Panc1 (cell line): ENCODE measurements at regions not wholly inside any gene's neighbourhood (a gene's known extent, or its start where the extent isn't known, plus 50 kb on each side); places are given as distances from the start of the nearest gene placed in this dataset.
A peak's percentile ranks its signal among the peaks of the same experiment; 100 is the strongest.

Source experiments
- ATAC-seq: fragments of 200-7000 bp; cut with Tn5 transposase; 2 replicates; pipeline ENCODE4 v1.9.1; 2020; ENCODE audit warnings: mild to moderate bottlenecking, moderate library complexity
- BruUV-seq: library from RNA; stranded (reverse); fragments of 400-500 nt; replicated peaks from 2 replicates; lab custom pipeline; 2021; lab: Mats Ljungman, UMichigan
- CTCF ChIA-PET: fragments of 300-600 bp; sonication (Branson Sonifier 250); formaldehyde crosslinking; loops from one replicate; lab custom pipeline; 2022; ENCODE audit warnings: antibody characterized with exemption; lab: Charles Lee
- POLR2A ChIA-PET: fragments of 300-600 bp; sonication (Branson Sonifier 250); formaldehyde crosslinking; loops from one replicate; lab custom pipeline; 2022; ENCODE audit warnings: antibody characterized with exemption; lab: Charles Lee
- DNase-seq: peaks from one replicate; pipeline ENCODE4 v3.0.0-alpha.2; 2010; ENCODE audit warnings: low read depth, low spot score
- H3K27ac ChIP-seq: 2 replicates; pipeline ENCODE4 v1.5.1; 2011; ENCODE audit warnings: mild to moderate bottlenecking, low read length, inconsistent platforms
- H3K27me3 ChIP-seq: fragments of 200-500 bp; sonication (Bioruptor generic); 2 replicates; pipeline ENCODE4 v1.6.0; 2014; ENCODE audit warnings: low read length, inconsistent platforms; ENCODE audit not compliant: control insufficient read depth, insufficient read depth
- H3K36me3 ChIP-seq: fragments of 200-500 bp; sonication (Bioruptor generic); 2 replicates; pipeline ENCODE4 v1.5.1; 2014; ENCODE audit warnings: inconsistent platforms, mild to moderate bottlenecking, low read length, moderate library complexity; ENCODE audit not compliant: control insufficient read depth, insufficient read depth
- H3K4me1 ChIP-seq: 2 replicates; pipeline ENCODE4 v1.5.1; 2011; ENCODE audit warnings: inconsistent platforms, mild to moderate bottlenecking, low read length, moderate library complexity; ENCODE audit not compliant: control insufficient read depth, insufficient read depth
- H3K4me3 ChIP-seq, 2 experiments: 2 replicates each; pipeline ENCODE4 v1.5.1; 2011 to 2012; ENCODE audit warnings: low read depth in 2 of 2, low read length in 2 of 2, mild to moderate bottlenecking in 2 of 2, inconsistent platforms in 1 of 2, moderate library complexity in 1 of 2
- H3K9me3 ChIP-seq: fragments of 200-500 bp; sonication (Bioruptor generic); 2 replicates; pipeline ENCODE4 v1.5.1; 2014; ENCODE audit warnings: low read depth, mild to moderate bottlenecking, inconsistent platforms, low read length, moderate library complexity; ENCODE audit not compliant: control insufficient read depth, insufficient read depth
- CTCF ChIP-seq: fragments of 450-650 bp; IDR thresholded peaks from 2 replicates; pipeline ENCODE4 v1.5.1; 2017; ENCODE audit warnings: mild to moderate bottlenecking
- POLR2AphosphoS5 ChIP-seq: IDR thresholded peaks from 2 replicates; pipeline ENCODE4 v1.6.1; 2012; ENCODE audit warnings: mild to moderate bottlenecking, low read depth, low read length, moderate library complexity
- REST ChIP-seq, 2 experiments: IDR thresholded peaks; 2 replicates each; pipeline ENCODE4 v1.6.1; 2011 to 2012; ENCODE audit warnings: low read depth in 2 of 2, control low read depth in 1 of 2, low read length in 1 of 2, mild to moderate bottlenecking in 1 of 2, moderate library complexity in 1 of 2; ENCODE audit not compliant: insufficient read depth in 1 of 2
- SIN3A ChIP-seq: IDR thresholded peaks from 2 replicates; pipeline ENCODE4 v1.6.1; 2012; ENCODE audit warnings: low read depth, mild to moderate bottlenecking, low read length, moderate library complexity, borderline replicate concordance; ENCODE audit not compliant: insufficient read depth
- TCF7L2 ChIP-seq: IDR thresholded peaks from 2 replicates; pipeline ENCODE4 v1.6.1; 2011; ENCODE audit warnings: mild to moderate bottlenecking, low read depth, low read length, inconsistent platforms
- in situ Hi-C: cut with HindIII; loops from 2 replicates; pipeline ENCODE4 v1.10.0; 2016; ENCODE audit warnings: low sequenced_read_pairs, low pct_unique_long_range_greater_than_20kb
- intact Hi-C: fragments of 100-400 bp; cut with micrococcal nuclease; formaldehyde crosslinking; loops from one replicate; pipeline ENCODE4 v1.10.0; 2022; ENCODE audit not compliant: unreplicated experiment

- Histone ChIP-seq H3K36me3 (no peaks in the 10 kb centered on the region), H3K4me1 (no peaks in the 10 kb centered on the region), H3K27me3 (no peaks in the 10 kb centered on the region), H3K27ac (no peak overlapping the region), H3K9me3 (peaks cover 4% of the 10 kb centered on the region; the same call in 1 of the 2 replicates), H3K4me3 (no peak overlapping the region)
- no TSS peak for BruUV-seq
- in situ Hi-C loops (no loop called here), intact Hi-C loops (no loop called here)
- ATAC-seq (no peak), DNase-seq (no peak)
- CTCF ChIA-PET: no interaction called here
- TF ChIP-seq CTCF: peak; percentile 14; the same call in 1 of the 2 replicates
- no peak for TF ChIP-seq REST (IDR thresholded peaks at IDR 0.05; ENCODE audit: insufficient read depth in 1 of 2, low read depth in 2 of 2, low read length in 1 of 2)
- POLR2A ChIA-PET: no interaction called here
These were observed 101.2 kb upstream of the GALNT13 start for GRCh38 chr2:153770359-153770991.

GRCh38 chr2:153780241-153780640, 91.5 kb upstream of the GALNT13 start:
- no TSS peak for BruUV-seq
- H3K27me3 ChIP-seq: no peaks in the 10 kb centered on the region
- H3K4me3 ChIP-seq: no peak overlapping the region
- intact Hi-C loops: no loop called here
- H3K36me3 ChIP-seq: no peaks in the 10 kb centered on the region
- no peak for DNase-seq
- TF ChIP-seq REST (IDR thresholded peaks at IDR 0.05; ENCODE audit: insufficient read depth in 1 of 2, low read depth in 2 of 2, low read length in 1 of 2) (no peak), TCF7L2 (no peak), CTCF (no peak), POLR2AphosphoS5 (no peak), SIN3A (no peak)
- ChIA-PET CTCF (no interaction called here), POLR2A (no interaction called here)
- no peak overlapping the region for H3K27ac ChIP-seq
- H3K9me3 ChIP-seq: no peaks in the 10 kb centered on the region
- no peak for ATAC-seq
- in situ Hi-C loops: no loop called here
- H3K4me1 ChIP-seq: no peaks in the 10 kb centered on the region
